Tibial nerve (tissue), 4 donors: ENCODE measurements at regions not wholly inside any gene's neighbourhood (a gene's known extent, or its start where the extent isn't known, plus 50 kb on each side); places are given as distances from the start of the nearest gene placed in this dataset.

ENCODE experiments used
- DNase-seq, 2 donors: peaks; one replicate each; pipeline ENCODE4 v3.0.0-alpha.2; 2019; ENCODE audit warnings: low spot score in 2 of 2
- H3K27ac ChIP-seq, 4 donors: fragments of 200-600 bp; sonication (generic) in 3 of 4; one replicate each; pipeline ENCODE4 v1.5.1; 2017 to 2019; ENCODE audit warnings: mild to moderate bottlenecking in 1 of 4
- H3K27me3 ChIP-seq, 2 donors: fragments of 200-600 bp; sonication (generic) in 1 of 2; one replicate each; pipeline versions ENCODE4 v1.5.1 to v1.6.0; 2017 to 2019
- H3K36me3 ChIP-seq, 3 donors: fragments of 200-600 bp; sonication (generic); one replicate each; pipeline ENCODE4 v1.5.1; 2018 to 2019
- H3K4me1 ChIP-seq, 4 donors: fragments of 200-600 bp; sonication (generic) in 3 of 4; one replicate each; pipeline ENCODE4 v1.5.1; 2017 to 2019
- H3K4me3 ChIP-seq, 4 donors: fragments of 200-600 bp; sonication (generic) in 3 of 4; one replicate each; pipeline ENCODE4 v1.5.1; 2017 to 2019; ENCODE audit warnings: mild to moderate bottlenecking in 1 of 4, moderate library complexity in 1 of 4
- H3K9me3 ChIP-seq, 4 donors: fragments of 200-600 bp; sonication (generic) in 3 of 4; one replicate each; pipeline ENCODE4 v1.5.1; 2017 to 2019
- EP300 ChIP-seq, 2 donors: sonication (generic); formaldehyde crosslinking; IDR thresholded peaks; one replicate each; pipeline ENCODE4 v1.6.1; 2017; ENCODE audit warnings: antibody characterized with exemption in 2 of 2, mild to moderate bottlenecking in 1 of 2
- POLR2A ChIP-seq, 2 donors: fragments of 450-650 bp; IDR thresholded peaks; one replicate each; pipeline ENCODE4 v1.6.1; 2017; ENCODE audit warnings: antibody characterized with exemption in 2 of 2, mild to moderate bottlenecking in 2 of 2, moderate library complexity in 2 of 2
- WGBS, 2 donors: methylation state at CpG; one replicate each; pipeline ENCODE4 v1.1.5; 2018; 5-methylcytosine and 5-hydroxymethylcytosine counted together
- TF ChIP-seq, protein P1 (sequence below), 5 experiments: fragments of 200-600 bp in 3 of 5; fragments of 450-650 bp in 2 of 5; sonication (generic) in 3 of 5; IDR thresholded peaks; one replicate each; pipeline ENCODE4 v1.5.1; 2016 to 2019; ENCODE audit warnings: antibody characterized with exemption in 5 of 5, mild to moderate bottlenecking in 3 of 5, moderate library complexity in 2 of 5

DNA sequence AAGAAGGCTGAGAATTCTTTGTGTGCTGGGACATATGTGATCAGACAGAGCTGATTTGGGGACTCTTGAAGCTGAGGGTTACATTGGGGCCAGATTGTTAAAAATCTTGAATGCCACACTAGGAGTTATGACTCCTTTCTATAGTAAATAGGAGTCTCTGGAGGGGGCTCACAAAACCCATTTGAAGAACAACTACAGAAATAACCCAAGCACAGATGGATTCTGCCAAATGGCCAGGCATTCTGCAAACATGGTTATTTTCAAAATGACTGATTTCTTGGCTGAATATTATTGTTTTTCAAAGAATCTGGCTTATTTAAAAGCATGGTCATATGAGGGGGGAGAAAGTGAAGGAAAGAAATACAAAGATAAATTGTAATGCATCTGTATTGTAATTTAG is 625.5 kb upstream of the TENM4 start:
- no peak for TF ChIP-seq POLR2A (IDR thresholded peaks at IDR 0.05)
- TF ChIP-seq EP300 (IDR thresholded peaks at IDR 0.05), result no peak
- TF ChIP-seq, protein P1, sequence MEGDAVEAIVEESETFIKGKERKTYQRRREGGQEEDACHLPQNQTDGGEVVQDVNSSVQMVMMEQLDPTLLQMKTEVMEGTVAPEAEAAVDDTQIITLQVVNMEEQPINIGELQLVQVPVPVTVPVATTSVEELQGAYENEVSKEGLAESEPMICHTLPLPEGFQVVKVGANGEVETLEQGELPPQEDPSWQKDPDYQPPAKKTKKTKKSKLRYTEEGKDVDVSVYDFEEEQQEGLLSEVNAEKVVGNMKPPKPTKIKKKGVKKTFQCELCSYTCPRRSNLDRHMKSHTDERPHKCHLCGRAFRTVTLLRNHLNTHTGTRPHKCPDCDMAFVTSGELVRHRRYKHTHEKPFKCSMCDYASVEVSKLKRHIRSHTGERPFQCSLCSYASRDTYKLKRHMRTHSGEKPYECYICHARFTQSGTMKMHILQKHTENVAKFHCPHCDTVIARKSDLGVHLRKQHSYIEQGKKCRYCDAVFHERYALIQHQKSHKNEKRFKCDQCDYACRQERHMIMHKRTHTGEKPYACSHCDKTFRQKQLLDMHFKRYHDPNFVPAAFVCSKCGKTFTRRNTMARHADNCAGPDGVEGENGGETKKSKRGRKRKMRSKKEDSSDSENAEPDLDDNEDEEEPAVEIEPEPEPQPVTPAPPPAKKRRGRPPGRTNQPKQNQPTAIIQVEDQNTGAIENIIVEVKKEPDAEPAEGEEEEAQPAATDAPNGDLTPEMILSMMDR (IDR thresholded peaks at IDR 0.05), result no peak
- Histone ChIP-seq H3K4me3 (no peak overlapping the region), H3K27ac (no peak overlapping the region), H3K4me1 (no peaks in the 10 kb centered on the region), H3K27me3 (no peaks in the 10 kb centered on the region), H3K36me3 (no peaks in the 10 kb centered on the region), H3K9me3 (no peaks in the 10 kb centered on the region)
- DNase-seq, result no peak

DNA sequence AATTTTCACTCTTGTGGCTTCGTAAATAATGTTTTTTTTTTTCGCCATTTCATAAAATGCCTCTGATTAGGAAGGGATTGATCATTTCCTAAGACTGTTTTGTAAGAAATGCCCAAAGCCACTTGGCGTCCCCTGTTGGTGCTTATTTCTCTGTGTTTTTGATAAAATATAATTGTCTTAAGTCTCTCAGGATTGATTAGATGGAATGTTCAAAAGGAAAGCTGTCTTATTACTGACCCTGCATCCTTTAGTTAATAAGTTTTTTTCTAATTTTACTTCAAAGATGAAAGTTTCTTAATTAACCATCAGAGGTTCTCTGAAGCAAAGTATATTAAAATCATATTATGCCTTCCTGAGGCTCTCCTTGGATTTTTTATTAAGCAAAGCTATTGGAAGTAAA is 624.3 kb upstream of the TENM4 start:
- TF ChIP-seq EP300 (IDR thresholded peaks at IDR 0.05) (no peak), POLR2A (IDR thresholded peaks at IDR 0.05) (no peak)
- TF ChIP-seq, protein P1 (IDR thresholded peaks at IDR 0.05), result no peak
- no peaks in the 10 kb centered on the region for H3K4me1 ChIP-seq

DNA sequence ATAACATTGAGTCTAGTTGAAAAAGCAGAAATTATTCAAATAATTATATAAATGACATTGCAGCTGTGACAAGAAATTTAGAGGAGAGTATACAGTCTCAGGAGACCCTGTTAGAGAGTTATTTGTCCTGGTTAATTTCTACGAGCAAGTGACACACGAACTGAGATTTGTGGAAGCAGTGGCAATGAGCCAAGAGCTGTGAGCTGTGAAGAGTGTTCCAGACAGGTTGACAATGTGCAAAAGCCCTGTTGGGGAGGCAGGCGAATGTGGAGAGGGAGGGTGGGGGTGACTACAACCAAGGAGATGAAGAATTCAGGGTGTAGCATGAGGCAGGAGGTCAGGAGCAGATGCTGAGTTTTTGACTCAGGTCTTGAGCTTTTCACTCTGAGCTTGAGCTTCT is 620.2 kb upstream of the TENM4 start:
- no peak for DNase-seq
- TF ChIP-seq POLR2A (IDR thresholded peaks at IDR 0.05) (no peak), EP300 (IDR thresholded peaks at IDR 0.05) (no peak)
- TF ChIP-seq, protein P1 (IDR thresholded peaks at IDR 0.05), result no peak
- no peak overlapping the region for H3K4me3 ChIP-seq
- no peaks in the 10 kb centered on the region for H3K36me3 ChIP-seq
- WGBS, 2 donors, result 56 to 71% methylated on average over 3 of the region's 3 CpGs
- no peaks in the 10 kb centered on the region for H3K4me1 ChIP-seq
- no peaks in the 10 kb centered on the region for H3K27me3 ChIP-seq
- no peaks in the 10 kb centered on the region for H3K9me3 ChIP-seq
- no peak overlapping the region for H3K27ac ChIP-seq

More for the DNA sequence above, 624.3 kb upstream of the TENM4 start:
- Histone ChIP-seq H3K4me3 (no peak overlapping the region), H3K36me3 (no peaks in the 10 kb centered on the region), H3K9me3 (no peaks in the 10 kb centered on the region), H3K27me3 (no peaks in the 10 kb centered on the region), H3K27ac (no peak overlapping the region)
- WGBS, 2 donors, result 88 to 89% methylated on average over 3 of the region's 3 CpGs
- no peak for DNase-seq

DNA sequence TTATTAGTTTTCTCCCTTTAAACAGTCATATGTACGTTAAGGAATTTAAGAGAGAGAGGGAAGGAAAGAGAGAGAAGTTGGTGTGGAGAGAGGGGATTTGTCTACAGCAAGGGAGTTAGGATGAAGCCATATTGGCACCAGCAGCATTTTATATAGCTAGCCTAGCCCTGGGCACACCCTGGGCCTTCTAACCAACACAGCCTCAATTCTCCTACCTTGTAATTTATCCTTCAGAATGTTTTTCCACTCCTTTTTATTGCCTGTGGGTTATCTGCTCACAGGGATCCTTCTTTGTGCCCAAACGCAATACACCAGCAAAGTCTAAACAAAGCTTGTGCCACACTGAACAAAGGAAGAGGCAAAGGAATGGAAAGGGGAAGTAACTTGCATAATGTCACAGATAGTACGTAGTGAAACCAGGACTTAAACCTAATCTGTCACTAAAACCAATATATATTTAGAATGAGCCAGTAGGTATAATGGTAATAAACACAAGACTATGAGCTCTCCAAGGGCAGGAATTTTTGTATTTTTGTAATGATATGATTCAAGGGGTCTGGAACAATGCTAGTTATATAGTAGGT is 613.8 kb upstream of the TENM4 start:
- Histone ChIP-seq H3K27me3 (no peaks in the 10 kb centered on the region), H3K4me1 (no peaks in the 10 kb centered on the region), H3K36me3 (no peaks in the 10 kb centered on the region), H3K4me3 (no peak overlapping the region), H3K9me3 (no peaks in the 10 kb centered on the region), H3K27ac (no peak overlapping the region)
- 78% methylated on average over 3 of the region's 3 CpGs for WGBS, 2 donors
- no peak for TF ChIP-seq EP300 (IDR thresholded peaks at IDR 0.05)
- TF ChIP-seq, protein P1 (IDR thresholded peaks at IDR 0.05), result no peak
- no peak for TF ChIP-seq POLR2A (IDR thresholded peaks at IDR 0.05)
- DNase-seq, result no peak

DNA sequence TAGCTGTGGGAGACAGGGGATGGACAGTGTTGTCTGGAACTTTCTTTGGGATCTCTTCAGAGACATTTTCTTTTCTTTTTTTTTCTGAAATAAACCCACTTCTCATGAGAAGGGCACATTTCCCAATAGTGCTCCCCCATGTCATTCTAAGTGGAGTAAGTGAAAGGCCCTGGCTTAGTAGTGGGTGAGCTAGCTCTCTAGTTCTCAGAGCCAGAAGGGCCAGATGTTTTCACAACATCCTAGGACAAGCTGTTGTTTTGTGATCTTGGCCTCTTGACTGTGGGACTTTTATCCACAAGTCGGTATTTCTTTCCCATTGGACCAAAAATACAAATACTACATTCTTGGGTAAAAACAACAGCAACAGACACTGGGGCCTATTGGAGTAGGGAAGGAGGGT is 607.7 kb upstream of the TENM4 start:
- 26 to 44% methylated on average over 1 of the region's 1 CpG for WGBS, 2 donors
- H3K27me3 ChIP-seq, result no peaks in the 10 kb centered on the region
- H3K27ac ChIP-seq, result no peak overlapping the region
- DNase-seq, result no peak
- no peak overlapping the region for H3K4me3 ChIP-seq
- no peaks in the 10 kb centered on the region for H3K4me1 ChIP-seq
- TF ChIP-seq, protein P1 (IDR thresholded peaks at IDR 0.05), result no peak
- TF ChIP-seq EP300 (IDR thresholded peaks at IDR 0.05) (no peak), POLR2A (IDR thresholded peaks at IDR 0.05) (no peak)
- no peaks in the 10 kb centered on the region for H3K36me3 ChIP-seq
- no peaks in the 10 kb centered on the region for H3K9me3 ChIP-seq
